HepG2 (cell line): ENCODE measurements at regions not wholly inside any gene's neighbourhood (a gene's known extent, or its start where the extent isn't known, plus 50 kb on each side); places are given as distances from the start of the nearest gene placed in this dataset.
A peak's percentile ranks its signal among the peaks of the same experiment; 100 is the strongest.

Source experiments
- CBX5 ChIP-seq: sonication (generic); formaldehyde crosslinking; IDR thresholded peaks from 2 replicates; pipeline ENCODE4 v1.4.0; 2020; ENCODE audit warnings: missing genetic modification reagents, borderline replicate concordance
- DDIT3 ChIP-seq: sonication (generic); formaldehyde crosslinking; IDR thresholded peaks from 2 replicates; pipeline ENCODE4 v1.4.0; 2020; ENCODE audit warnings: mild to moderate bottlenecking, missing genetic modification reagents
- FOXA3 ChIP-seq: IDR thresholded peaks from 2 replicates; pipeline ENCODE4 v1.6.1; 2016; ENCODE audit warnings: missing genetic modification reagents, missing compliant biosample characterization
- FOXK1 ChIP-seq: sonication (generic); formaldehyde crosslinking; IDR thresholded peaks from 2 replicates; pipeline ENCODE4 v1.4.0; 2020; ENCODE audit warnings: low read depth, missing genetic modification reagents, borderline replicate concordance
- FOXP1 ChIP-seq, 2 experiments: fragments of 450-650 bp in 1 of 2; IDR thresholded peaks; 2 replicates each; pipeline ENCODE4 v1.6.1; 2017 to 2018; ENCODE audit warnings: antibody characterized with exemption in 1 of 2
- HINFP ChIP-seq: sonication (generic); formaldehyde crosslinking; IDR thresholded peaks from 2 replicates; pipeline ENCODE4 v1.4.0; 2020; ENCODE audit warnings: low read depth, mild to moderate bottlenecking, missing genetic modification reagents
- MEF2D ChIP-seq: sonication (generic); formaldehyde crosslinking; IDR thresholded peaks from 2 replicates; pipeline ENCODE4 v1.5.1; 2020; ENCODE audit warnings: mild to moderate bottlenecking, missing genetic modification reagents
- MEIS1 ChIP-seq: sonication (generic); formaldehyde crosslinking; IDR thresholded peaks from 2 replicates; pipeline ENCODE4 v1.9.0; 2021; ENCODE audit warnings: mild to moderate bottlenecking, missing genetic modification reagents, moderate library complexity, borderline replicate concordance
- MLLT10 ChIP-seq: sonication (generic); formaldehyde crosslinking; IDR thresholded peaks from 2 replicates; pipeline ENCODE4 v1.4.0; 2020; ENCODE audit warnings: missing genetic modification reagents
- PAWR ChIP-seq: sonication (generic); formaldehyde crosslinking; IDR thresholded peaks from 2 replicates; pipeline ENCODE4 v1.4.0; 2020; ENCODE audit warnings: missing genetic modification reagents, mild to moderate bottlenecking, borderline replicate concordance
- SOX13 ChIP-seq, 3 experiments: fragments of 450-650 bp in 1 of 3; sonication (generic) in 1 of 3; formaldehyde crosslinking in 1 of 3; IDR thresholded peaks in 2 of 3; conservative IDR thresholded peaks in 1 of 3; 2 replicates each; pipeline versions ENCODE4 v1.5.0 to v1.6.1; 2016 to 2020; ENCODE audit warnings: antibody characterized with exemption in 1 of 3, mild to moderate bottlenecking in 1 of 3, missing compliant biosample characterization in 1 of 3, missing genetic modification reagents in 1 of 3, moderate library complexity in 1 of 3
- SOX5 ChIP-seq: IDR thresholded peaks from 2 replicates; pipeline ENCODE4 v1.6.1; 2016; ENCODE audit warnings: borderline replicate concordance
- TBX2 ChIP-seq: sonication (generic); formaldehyde crosslinking; IDR thresholded peaks from 2 replicates; pipeline ENCODE4 v1.5.0; 2020; ENCODE audit warnings: missing genetic modification reagents, mild to moderate bottlenecking, borderline replicate concordance
- THAP9 ChIP-seq: sonication (generic); formaldehyde crosslinking; IDR thresholded peaks from 2 replicates; pipeline ENCODE4; 2020; ENCODE audit warnings: missing genetic modification reagents, mild to moderate bottlenecking, borderline replicate concordance
- TRAFD1 ChIP-seq: sonication (generic); formaldehyde crosslinking; IDR thresholded peaks from 2 replicates; pipeline ENCODE4 v1.5.1; 2020; ENCODE audit warnings: missing genetic modification reagents, mild to moderate bottlenecking, borderline replicate concordance
- WIZ ChIP-seq: sonication (generic); formaldehyde crosslinking; IDR thresholded peaks from 2 replicates; pipeline ENCODE4 v1.5.1; 2020; ENCODE audit warnings: mild to moderate bottlenecking, missing genetic modification reagents
- XRCC5 ChIP-seq: fragments of 200-400 bp; formaldehyde crosslinking; optimal IDR thresholded peaks from 2 replicates; pipeline ENCODE3; 2017; ENCODE audit warnings: mild to moderate bottlenecking, low read length
- ZNF264 ChIP-seq: sonication (generic); formaldehyde crosslinking; IDR thresholded peaks from 2 replicates; pipeline ENCODE4 v1.4.0; 2020; ENCODE audit warnings: missing genetic modification reagents
- ZNF354B ChIP-seq: sonication (generic); formaldehyde crosslinking; IDR thresholded peaks from 2 replicates; pipeline ENCODE4 v1.8.0; 2022; ENCODE audit warnings: mild to moderate bottlenecking, missing genetic modification reagents
- ZNF552 ChIP-seq: sonication (generic); formaldehyde crosslinking; IDR thresholded peaks from 2 replicates; pipeline ENCODE4 v1.9.0; 2022; ENCODE audit warnings: missing genetic modification reagents, mild to moderate bottlenecking, borderline replicate concordance
- ZNF562 ChIP-seq: sonication (generic); formaldehyde crosslinking; IDR thresholded peaks from 2 replicates; pipeline ENCODE4 v1.8.0; 2022; ENCODE audit warnings: missing genetic modification reagents, borderline replicate concordance
- ZNF580 ChIP-seq: IDR thresholded peaks from 2 replicates; pipeline ENCODE4 v1.6.1; 2016; ENCODE audit warnings: low read depth, borderline replicate concordance
- ZNF670 ChIP-seq: sonication (generic); formaldehyde crosslinking; IDR thresholded peaks from 2 replicates; pipeline ENCODE4 v1.8.0; 2022; ENCODE audit warnings: mild to moderate bottlenecking, missing genetic modification reagents, borderline replicate concordance
- ZNF772 ChIP-seq: sonication (generic); formaldehyde crosslinking; IDR thresholded peaks from 2 replicates; pipeline ENCODE4 v1.5.0; 2020; ENCODE audit warnings: mild to moderate bottlenecking, missing genetic modification reagents

GRCh38 chr1:59043796-59044195, 253.1 kb upstream of the FGGY start (continued):
- TF ChIP-seq DDIT3 (CRISPR knock-in tag), result no peak
- no peak for TF ChIP-seq FOXP1 (IDR thresholded peaks at IDR 0.05)
- TF ChIP-seq FOXP1 (CRISPR knock-in tag; IDR thresholded peaks at IDR 0.05), result peak; percentile 55
- peak; percentile 61; the same call in 1 of the 2 replicates for TF ChIP-seq WIZ (CRISPR knock-in tag)
- 0 out of 2 replicates have a peak, but pooled peaks have one; percentile 41 for TF ChIP-seq HINFP
- peak; percentile 49; the same call in 1 of the 2 replicates for TF ChIP-seq ZNF772 (CRISPR knock-in tag)
- peak; percentile 40; the same call in 1 of the 2 replicates for TF ChIP-seq FOXK1 (CRISPR knock-in tag)
- TF ChIP-seq PAWR (CRISPR knock-in tag), result no peak
- TF ChIP-seq ZNF580 (CRISPR knock-in tag), result peak; percentile 72; the same call in 1 of the 2 replicates
- no peak for TF ChIP-seq XRCC5
- TF ChIP-seq SOX13 (IDR thresholded peaks at IDR 0.05), result no peak
- TF ChIP-seq SOX13 (CRISPR knock-in tag; conservative IDR thresholded peaks at IDR 0.05 in 1 of 2, IDR thresholded peaks at IDR 0.05 in 1 of 2), result peak in 1 of 2 experiments; percentile 61; a peak in 2 of 4 replicates
- TF ChIP-seq TBX2 (CRISPR knock-in tag), result peak; percentile 96
- TF ChIP-seq MEIS1 (CRISPR knock-in tag), result peak; percentile 90; the same call in 1 of the 2 replicates
- peak; percentile 65 for TF ChIP-seq FOXA3
- TF ChIP-seq CBX5 (CRISPR knock-in tag), result peak; percentile 44; the same call in 1 of the 2 replicates
- TF ChIP-seq TRAFD1 (CRISPR knock-in tag), result peak; percentile 34; the same call in 1 of the 2 replicates
- no peak for TF ChIP-seq MLLT10 (CRISPR knock-in tag)
- TF ChIP-seq SOX5 (CRISPR knock-in tag), result peak; percentile 74; the same call in 1 of the 2 replicates
- no peak for TF ChIP-seq ZNF562 (CRISPR knock-in tag)
- no peak for TF ChIP-seq ZNF552
- TF ChIP-seq ZNF670 (CRISPR knock-in tag), result 0 out of 2 replicates have a peak, but pooled peaks have one; percentile 49
- peak; percentile 82 for TF ChIP-seq ZNF264
- TF ChIP-seq THAP9, result peak; percentile 37; the same call in 1 of the 2 replicates
- peak; percentile 84 for TF ChIP-seq MEF2D (CRISPR knock-in tag)
- no peak for TF ChIP-seq ZNF354B (CRISPR knock-in tag)
